GM23338 (cell line): ENCODE measurements at regions not wholly inside any gene's neighbourhood (a gene's known extent, or its start where the extent isn't known, plus 50 kb on each side); places are given as distances from the start of the nearest gene placed in this dataset.

Experiments
- CREB1 ChIP-seq: fragments of 250-450 bp; sonication (Bioruptor Pico); IDR thresholded peaks from 2 replicates; pipeline ENCODE4 v1.5.0; 2020; ENCODE audit warnings: low read depth, mild to moderate bottlenecking, moderate library complexity
- CTCF ChIP-seq, 2 experiments: fragments of 200-600 bp in 1 of 2; sonication (generic) in 1 of 2; conservative IDR thresholded peaks; 2 replicates each; pipeline versions ENCODE4 v1.5.1 to v1.6.1; 2016 to 2017; ENCODE audit warnings: antibody characterized with exemption in 2 of 2, low read depth in 2 of 2, mild to moderate bottlenecking in 2 of 2, moderate library complexity in 1 of 2
- ETS1 ChIP-seq: IDR thresholded peaks from 2 replicates; pipeline ENCODE4 v1.6.1; 2016; ENCODE audit warnings: antibody characterized with exemption
- EZH2 ChIP-seq: fragments of 200-600 bp; sonication (generic); IDR thresholded peaks from one replicate; pipeline ENCODE4 v1.8.0; 2017; ENCODE audit warnings: antibody characterized with exemption, mild to moderate bottlenecking, low read depth; ENCODE audit not compliant: unreplicated experiment
- EZH2phosphoT487 ChIP-seq: fragments of 200-600 bp; sonication (generic); IDR thresholded peaks from one replicate; pipeline ENCODE4 v1.8.1; 2018; ENCODE audit warnings: antibody characterized with exemption; ENCODE audit not compliant: unreplicated experiment
- JUNB ChIP-seq: IDR thresholded peaks from one replicate; pipeline ENCODE4 v1.6.1; 2016; ENCODE audit warnings: antibody characterized with exemption; ENCODE audit not compliant: unreplicated experiment
- POLR2AphosphoS5 ChIP-seq: IDR thresholded peaks from 2 replicates; pipeline ENCODE4 v1.6.1; 2016; ENCODE audit warnings: antibody characterized with exemption, low read depth
- REST ChIP-seq: IDR thresholded peaks from one replicate; pipeline ENCODE4 v1.6.1; 2018; ENCODE audit warnings: antibody characterized with exemption; ENCODE audit not compliant: unreplicated experiment
- STAT1 ChIP-seq: IDR thresholded peaks from one replicate; pipeline ENCODE4 v1.6.1; 2016; ENCODE audit warnings: antibody characterized with exemption; ENCODE audit not compliant: unreplicated experiment
- ZNF331 ChIP-seq: fragments of 250-450 bp; sonication (Bioruptor Pico); IDR thresholded peaks from 2 replicates; pipeline ENCODE4 v1.5.0; 2020; ENCODE audit warnings: low read depth, mild to moderate bottlenecking, moderate library complexity

GRCh38 chr2:114616-115015, 68.3 kb upstream of the FAM110C start:
- TF ChIP-seq EZH2 (no peak), CTCF (conservative IDR thresholded peaks at IDR 0.05; ENCODE audit: low read depth in 2 of 2) (no peak), CREB1 (CRISPR knock-in tag) (no peak), REST (no peak), STAT1 (no peak), POLR2AphosphoS5 (no peak), EZH2phosphoT487 (no peak), ETS1 (no peak), ZNF331 (CRISPR knock-in tag) (no peak), JUNB (no peak)
